Left ventricle myocardium inferior (tissue), 1 donor: ENCODE measurements at regions not wholly inside any gene's neighbourhood (a gene's known extent, or its start where the extent isn't known, plus 50 kb on each side); places are given as distances from the start of the nearest gene placed in this dataset.

ENCODE experiments used
- DNase-seq: peaks from one replicate; pipeline ENCODE4 v3.0.0-alpha.2; 2020
- H3K27ac ChIP-seq: fragments of 200-600 bp; replicated peaks from 2 replicates; pipeline ENCODE4 v1.8.0; 2021
- H3K27me3 ChIP-seq: fragments of 200-600 bp; 2 replicates; pipeline ENCODE4 v1.8.0; 2021; ENCODE audit warnings: low read depth
- H3K36me3 ChIP-seq: fragments of 200-600 bp; 2 replicates; pipeline ENCODE4 v1.8.0; 2021
- H3K4me1 ChIP-seq: fragments of 200-600 bp; 2 replicates; pipeline ENCODE4 v1.8.0; 2021
- H3K4me3 ChIP-seq: fragments of 200-600 bp; 2 replicates; pipeline ENCODE4 v1.8.0; 2021; ENCODE audit warnings: mild to moderate bottlenecking, moderate library complexity
- H3K9me3 ChIP-seq: fragments of 200-600 bp; replicated peaks from 2 replicates; pipeline ENCODE4 v1.8.0; 2021
- intact Hi-C: fragments of 100-400 bp; cut with micrococcal nuclease; formaldehyde crosslinking; loops from one replicate; pipeline ENCODE4 v1.11.0; 2022
- TF ChIP-seq, protein P1 (sequence below): fragments of 200-600 bp; IDR thresholded peaks from 2 replicates; pipeline ENCODE4 v1.8.0; 2021; ENCODE audit warnings: antibody characterized with exemption, mild to moderate bottlenecking, borderline replicate concordance
- donor health status: DM: no; HTN: yes; CAD: no; lungs with severe emphysema.

DNA sequence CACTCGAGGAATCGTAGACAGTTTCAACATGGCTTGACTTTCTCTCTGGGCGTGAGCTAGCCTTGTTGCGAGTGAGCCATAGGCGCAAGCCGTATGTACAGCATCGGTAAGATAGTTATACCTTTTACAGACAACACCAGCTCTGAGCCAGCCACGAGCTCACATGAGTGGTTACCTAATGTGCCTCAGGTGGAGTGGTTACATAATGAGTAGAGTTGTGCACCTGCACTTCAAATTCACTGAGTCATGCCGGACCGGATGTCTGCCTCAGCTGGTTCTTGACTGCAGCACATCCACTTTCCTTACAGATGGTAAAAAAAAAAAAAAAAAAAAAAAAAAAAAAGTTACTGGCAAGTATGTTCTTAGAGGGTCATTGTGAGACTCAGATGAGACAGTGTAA lies 360.4 kb upstream of the NR5A2 start:
- no peaks in the 10 kb centered on the region for H3K36me3 ChIP-seq
- TF ChIP-seq, protein P1, sequence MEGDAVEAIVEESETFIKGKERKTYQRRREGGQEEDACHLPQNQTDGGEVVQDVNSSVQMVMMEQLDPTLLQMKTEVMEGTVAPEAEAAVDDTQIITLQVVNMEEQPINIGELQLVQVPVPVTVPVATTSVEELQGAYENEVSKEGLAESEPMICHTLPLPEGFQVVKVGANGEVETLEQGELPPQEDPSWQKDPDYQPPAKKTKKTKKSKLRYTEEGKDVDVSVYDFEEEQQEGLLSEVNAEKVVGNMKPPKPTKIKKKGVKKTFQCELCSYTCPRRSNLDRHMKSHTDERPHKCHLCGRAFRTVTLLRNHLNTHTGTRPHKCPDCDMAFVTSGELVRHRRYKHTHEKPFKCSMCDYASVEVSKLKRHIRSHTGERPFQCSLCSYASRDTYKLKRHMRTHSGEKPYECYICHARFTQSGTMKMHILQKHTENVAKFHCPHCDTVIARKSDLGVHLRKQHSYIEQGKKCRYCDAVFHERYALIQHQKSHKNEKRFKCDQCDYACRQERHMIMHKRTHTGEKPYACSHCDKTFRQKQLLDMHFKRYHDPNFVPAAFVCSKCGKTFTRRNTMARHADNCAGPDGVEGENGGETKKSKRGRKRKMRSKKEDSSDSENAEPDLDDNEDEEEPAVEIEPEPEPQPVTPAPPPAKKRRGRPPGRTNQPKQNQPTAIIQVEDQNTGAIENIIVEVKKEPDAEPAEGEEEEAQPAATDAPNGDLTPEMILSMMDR = no peak
- H3K4me3 ChIP-seq = no peak overlapping the region
- H3K27ac ChIP-seq = no peak overlapping the region
- H3K9me3 ChIP-seq = no peaks in the 10 kb centered on the region
- H3K4me1 ChIP-seq = no peaks in the 10 kb centered on the region
- DNase-seq = no peak
- no peaks in the 10 kb centered on the region for H3K27me3 ChIP-seq
- intact Hi-C loops = no loop called here

DNA sequence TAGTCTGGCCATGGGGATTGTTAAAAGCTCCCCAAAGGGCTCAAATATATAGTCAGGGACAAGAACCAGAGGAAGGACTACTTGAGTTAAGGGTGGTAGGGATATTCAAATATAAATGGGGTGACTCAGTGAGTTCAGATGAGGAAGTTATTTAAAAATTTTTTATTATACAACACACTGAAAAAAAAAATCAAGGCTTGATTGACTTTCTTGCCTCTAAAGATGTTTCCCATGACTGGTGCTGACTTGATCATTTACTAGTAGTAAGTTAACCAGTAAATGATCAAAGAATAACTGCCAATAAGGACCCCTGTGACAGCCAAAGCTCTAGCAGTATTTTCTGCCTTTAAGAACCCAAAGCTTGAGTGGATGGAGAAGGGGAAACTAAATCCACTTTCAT lies 357.6 kb upstream of the NR5A2 start:
- H3K27ac ChIP-seq = no peak overlapping the region

DNA sequence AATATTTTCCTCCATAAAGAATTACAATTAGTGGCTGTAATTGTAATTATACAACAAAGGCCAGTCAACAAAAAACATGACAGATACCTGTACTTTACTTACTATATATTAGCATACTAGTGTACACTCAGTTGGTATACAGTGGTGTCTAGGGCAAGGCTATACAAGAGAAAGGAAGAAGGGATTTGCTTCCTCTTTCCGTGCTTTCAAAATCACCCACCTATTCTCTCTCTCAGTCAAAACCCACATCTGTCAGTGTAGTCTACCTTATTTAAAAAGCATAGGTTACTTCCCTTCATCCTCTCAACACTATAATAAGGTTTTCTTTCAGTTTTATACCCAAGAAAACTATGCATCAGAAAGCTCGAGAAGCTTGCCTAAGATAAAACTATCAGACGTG lies 355.8 kb upstream of the NR5A2 start:
- DNase-seq = no peak
- no peak overlapping the region for H3K27ac ChIP-seq
- H3K27me3 ChIP-seq = peaks cover 9% of the 10 kb centered on the region
- H3K9me3 ChIP-seq = no peaks in the 10 kb centered on the region
- TF ChIP-seq, protein P1 = no peak
- intact Hi-C loops = no loop called here
- no peak overlapping the region for H3K4me3 ChIP-seq
- H3K36me3 ChIP-seq = no peaks in the 10 kb centered on the region
- H3K4me1 ChIP-seq = no peaks in the 10 kb centered on the region

More for the DNA sequence above, 357.6 kb upstream of the NR5A2 start:
- Histone ChIP-seq H3K4me1 (no peaks in the 10 kb centered on the region), H3K9me3 (no peaks in the 10 kb centered on the region), H3K36me3 (no peaks in the 10 kb centered on the region), H3K4me3 (no peak overlapping the region), H3K27me3 (peaks cover 5% of the 10 kb centered on the region)
- DNase-seq = no peak
- intact Hi-C loops = no loop called here
- TF ChIP-seq, protein P1 = no peak

DNA sequence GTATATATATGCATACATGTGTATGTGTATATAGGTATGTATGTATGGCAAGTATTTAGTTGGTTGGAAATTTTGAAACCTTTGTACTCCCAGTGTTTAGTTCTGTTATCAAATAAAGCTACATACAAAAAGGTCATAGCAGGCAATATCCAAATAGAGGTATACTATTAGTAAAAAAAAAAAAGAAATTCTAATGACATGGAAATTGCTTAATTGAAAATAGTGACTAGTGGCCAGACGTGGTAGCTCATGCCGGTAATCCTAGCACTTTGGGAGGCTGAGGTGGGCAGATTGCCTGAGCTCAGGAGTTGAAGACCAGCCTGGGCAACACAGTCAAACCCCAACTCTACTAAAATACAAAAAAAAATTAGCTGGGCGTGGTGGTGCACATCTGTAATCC lies 351.6 kb upstream of the NR5A2 start:
- intact Hi-C loops = no loop called here

DNA sequence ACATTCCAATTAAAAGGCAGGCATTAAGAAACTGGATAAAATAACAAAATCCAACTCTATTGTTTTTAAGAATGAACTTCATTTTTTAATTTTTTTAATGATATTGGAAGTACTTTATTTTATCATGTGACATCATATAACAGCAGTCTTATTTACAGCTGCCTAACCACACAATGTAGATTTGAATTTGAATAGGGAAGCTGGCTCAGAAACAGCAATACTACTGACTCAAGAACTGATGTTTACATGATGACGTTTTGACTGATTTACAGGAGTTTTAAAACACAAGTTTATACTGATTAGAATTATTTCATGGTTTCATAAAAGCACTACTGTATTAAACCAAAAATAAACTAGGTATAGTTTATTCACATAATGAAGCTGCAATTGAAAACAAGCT lies 348.7 kb upstream of the NR5A2 start:
- Histone ChIP-seq H3K27ac (no peak overlapping the region), H3K27me3 (peaks cover 9% of the 10 kb centered on the region), H3K9me3 (no peaks in the 10 kb centered on the region), H3K36me3 (no peaks in the 10 kb centered on the region), H3K4me1 (no peaks in the 10 kb centered on the region), H3K4me3 (no peak overlapping the region)
- intact Hi-C loops = no loop called here
- no peak for DNase-seq
- TF ChIP-seq, protein P1 = no peak

More for the DNA sequence above, 351.6 kb upstream of the NR5A2 start:
- TF ChIP-seq, protein P1 = no peak
- no peak for DNase-seq
- Histone ChIP-seq H3K27ac (no peak overlapping the region), H3K36me3 (no peaks in the 10 kb centered on the region), H3K9me3 (no peaks in the 10 kb centered on the region), H3K4me3 (no peak overlapping the region), H3K4me1 (no peaks in the 10 kb centered on the region), H3K27me3 (peaks cover 9% of the 10 kb centered on the region)

DNA sequence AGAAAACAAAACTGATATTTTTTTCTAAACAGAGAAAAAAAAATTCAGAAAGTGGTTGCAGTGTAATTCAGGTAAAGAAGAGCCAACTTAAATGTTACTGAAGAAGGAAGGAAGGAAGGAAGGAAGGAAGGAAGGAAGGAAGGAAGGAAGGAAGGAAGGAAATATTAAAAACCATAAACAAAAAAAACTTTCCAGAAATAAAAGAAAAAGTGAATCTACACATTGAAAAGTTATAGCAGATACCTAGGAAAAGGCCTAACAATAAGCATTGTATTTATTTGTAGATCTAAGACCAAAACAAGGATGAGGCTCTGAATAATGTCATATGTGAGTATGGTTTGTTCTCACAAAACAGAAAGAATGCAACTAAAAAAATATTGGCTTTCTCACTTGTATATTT lies 345.4 kb upstream of the NR5A2 start:
- intact Hi-C loops = loop anchor here (2.0 to 10.0 kb wide), 3 partner anchors 33 to 803 kb away; no protein-coding TSS in a partner anchor
- no peaks in the 10 kb centered on the region for H3K36me3 ChIP-seq
- H3K4me3 ChIP-seq = no peak overlapping the region

More for the DNA sequence above, 345.4 kb upstream of the NR5A2 start:
- DNase-seq = no peak
- TF ChIP-seq, protein P1 = no peak
- H3K27ac ChIP-seq = no peak overlapping the region
- H3K4me1 ChIP-seq = no peaks in the 10 kb centered on the region
- no peaks in the 10 kb centered on the region for H3K9me3 ChIP-seq
- H3K27me3 ChIP-seq = no peaks in the 10 kb centered on the region
